Common myeloid progenitor, CD34-positive (primary cell): ENCODE measurements at regions not wholly inside any gene's neighbourhood (a gene's known extent, or its start where the extent isn't known, plus 50 kb on each side); places are given as distances from the start of the nearest gene placed in this dataset.
"Not testable (repeated sequence)": the region's sequence is repeated elsewhere in the genome, so short reads cannot be mapped to it uniquely, and the experiment has no call there.

Experiments
- CTCF ChIA-PET: fragments of 350-600 bp; sonication (Branson Sonifier 250); formaldehyde crosslinking; loops from one replicate; lab custom pipeline; 2021; ENCODE audit warnings: antibody characterized with exemption; lab: Charles Lee
- POLR2A ChIA-PET: fragments of 350-600 bp; sonication (Branson Sonifier 250); formaldehyde crosslinking; loops from one replicate; lab custom pipeline; 2021; ENCODE audit warnings: antibody characterized with exemption; lab: Charles Lee
- DNase-seq, 3 donors: peaks; one replicate each; pipeline versions ENCODE4 v3.0.0 to v3.0.0-alpha.2; 2013
- H3K27ac ChIP-seq, 2 experiments: 1 replicate in 1 of 2; 2 replicates in 1 of 2; pipeline ENCODE4 v1.7.0; 2013; ENCODE audit warnings: inconsistent platforms in 2 of 2, low read length in 2 of 2, mild to moderate bottlenecking in 2 of 2, low read depth in 1 of 2, moderate library complexity in 1 of 2; ENCODE audit not compliant: severe bottlenecking in 2 of 2, insufficient read depth in 1 of 2, poor library complexity in 1 of 2
- H3K27me3 ChIP-seq, 5 experiments: replicated peaks in 2 of 5; 1 replicate in 3 of 5; 2 replicates in 2 of 5; pipeline versions ENCODE4 v1.6.1 to v1.7.0; 2013; ENCODE audit warnings: low read length in 4 of 5, mild to moderate bottlenecking in 2 of 5, moderate library complexity in 2 of 5, inconsistent platforms in 1 of 5; ENCODE audit not compliant: insufficient read depth in 5 of 5, control insufficient read depth in 4 of 5
- H3K36me3 ChIP-seq, 4 experiments: 1 replicate in 2 of 4; 2 replicates in 2 of 4; pipeline versions ENCODE4 v1.6.1 to v1.7.0; 2013; ENCODE audit warnings: low read length in 3 of 4, control low read depth in 1 of 4, mild to moderate bottlenecking in 1 of 4; ENCODE audit not compliant: control insufficient read depth in 4 of 4, insufficient read depth in 4 of 4
- H3K4me1 ChIP-seq, 4 experiments: 1 replicate in 3 of 4; 2 replicates in 1 of 4; pipeline versions ENCODE4 v1.6.1 to v1.7.1; 2013; ENCODE audit warnings: low read length in 3 of 4, mild to moderate bottlenecking in 3 of 4, control low read depth in 1 of 4, inconsistent platforms in 1 of 4, moderate library complexity in 1 of 4; ENCODE audit not compliant: control insufficient read depth in 4 of 4, insufficient read depth in 4 of 4; ENCODE audit errors: control extremely low read depth in 1 of 4
- H3K4me3 ChIP-seq, 7 experiments: 1 replicate in 4 of 7; 2 replicates in 3 of 7; pipeline versions ENCODE4 v1.5.1 to v1.7.0; 2013; ENCODE audit warnings: mild to moderate bottlenecking in 7 of 7, low read length in 6 of 7, moderate library complexity in 6 of 7, inconsistent platforms in 2 of 7, low read depth in 2 of 7, control low read depth in 1 of 7; ENCODE audit not compliant: insufficient read depth in 4 of 7, control insufficient read depth in 1 of 7; ENCODE audit errors: extremely low read depth in 1 of 7
- H3K9me3 ChIP-seq, 5 experiments: 1 replicate in 4 of 5; 2 replicates in 1 of 5; pipeline versions ENCODE4 v1.6.1 to v1.7.1; 2013; ENCODE audit warnings: low read length in 4 of 5, mild to moderate bottlenecking in 2 of 5, inconsistent platforms in 1 of 5, low read depth in 1 of 5, moderate library complexity in 1 of 5; ENCODE audit not compliant: control insufficient read depth in 4 of 5, insufficient read depth in 2 of 5; ENCODE audit errors: control extremely low read depth in 1 of 5
- WGBS: methylation state at CpG from one replicate; pipeline ENCODE4 v1.1.5; 2013; ENCODE audit not compliant: insufficient coverage; 5-methylcytosine and 5-hydroxymethylcytosine counted together

- no CpG with 5 or more reads among the region's 1 CpG for WGBS
These were observed 88.7 kb upstream of the KCNMA1 start for GRCh38 chr10:77726301-77726700.

GRCh38 chr10:77724820-77725219 is 87.2 kb upstream of the KCNMA1 start:
- ChIA-PET CTCF (interaction anchor here (1.5 kb wide), 1 partner anchor 14 kb away, joined by 4 read pairs; no protein-coding TSS in a partner anchor), POLR2A (no interaction called here)
- Histone ChIP-seq H3K27ac (no peak overlapping the region), H3K27me3 (no peaks in the 10 kb centered on the region), H3K4me1 (no peaks in the 10 kb centered on the region), H3K9me3 (peaks cover 0 to 4% (median 0%) of the 10 kb centered on the region in 5 experiments), H3K36me3 (no peaks in the 10 kb centered on the region), H3K4me3 (no peak overlapping the region)
- no peak for DNase-seq
- WGBS, result 76% methylated on average over 2 of the region's 2 CpGs

More at GRCh38 chr10:77726301-77726700, 88.7 kb upstream of the KCNMA1 start:
- Histone ChIP-seq H3K9me3 (peaks cover 0 to 4% (median 0%) of the 10 kb centered on the region in 5 experiments), H3K27ac (no peak overlapping the region), H3K36me3 (no peaks in the 10 kb centered on the region), H3K4me3 (no peak overlapping the region), H3K4me1 (no peaks in the 10 kb centered on the region), H3K27me3 (peaks cover 0 to 5% (median 0%) of the 10 kb centered on the region in 5 experiments)
- no peak for DNase-seq
- ChIA-PET CTCF (interaction anchor here (0.7 kb wide), 1 partner anchor 453 kb away, joined by 3 read pairs; no protein-coding TSS in a partner anchor), POLR2A (no interaction called here)

GRCh38 chr10:77723376-77723775 is 85.8 kb upstream of the KCNMA1 start:
- Histone ChIP-seq H3K4me3 (no peak overlapping the region), H3K27ac (no peak overlapping the region), H3K27me3 (no peaks in the 10 kb centered on the region), H3K4me1 (no peaks in the 10 kb centered on the region), H3K36me3 (no peaks in the 10 kb centered on the region), H3K9me3 (peaks cover 0 to 4% (median 0%) of the 10 kb centered on the region in 5 experiments)
- CTCF ChIA-PET, result interaction anchor here (0.8 to 1.3 kb wide), 2 partner anchors 9 to 28 kb away, joined by 3 read pairs; no protein-coding TSS in a partner anchor
- DNase-seq, result no peak
- POLR2A ChIA-PET, result no interaction called here
- 80% methylated on average over 4 of the region's 5 CpGs for WGBS

GRCh38 chr10:77722956-77723355 is 85.3 kb upstream of the KCNMA1 start:
- POLR2A ChIA-PET, H3K27ac ChIP-seq, H3K27me3 ChIP-seq, H3K4me1 ChIP-seq, H3K4me3 ChIP-seq, H3K36me3 ChIP-seq, H3K9me3 ChIP-seq, DNase-seq: not testable (repeated sequence)
- CTCF ChIA-PET, result interaction anchor here (0.8 to 1.3 kb wide), 2 partner anchors 9 to 28 kb away, joined by 3 read pairs; no protein-coding TSS in a partner anchor
- WGBS, result 87% methylated on average over 3 of the region's 3 CpGs

- Histone ChIP-seq H3K27me3 (peaks cover 0 to 4% (median 0%) of the 10 kb centered on the region in 5 experiments), H3K9me3 (peaks cover 0 to 4% (median 0%) of the 10 kb centered on the region in 5 experiments), H3K4me1 (no peaks in the 10 kb centered on the region), H3K36me3 (no peaks in the 10 kb centered on the region), H3K4me3 (no peak overlapping the region), H3K27ac (no peak overlapping the region)
- WGBS, result 100% methylated on average over 3 of the region's 3 CpGs
- no peak for DNase-seq
- ChIA-PET CTCF (no interaction called here), POLR2A (no interaction called here)
These were observed 84.2 kb upstream of the KCNMA1 start for GRCh38 chr10:77721815-77722214.

- ChIA-PET CTCF (interaction anchor here (1.4 kb wide), 1 partner anchor 29 kb away, joined by 4 read pairs; no protein-coding TSS in a partner anchor), POLR2A (no interaction called here)
- Histone ChIP-seq H3K4me1 (no peaks in the 10 kb centered on the region), H3K9me3 (no peaks in the 10 kb centered on the region), H3K27ac (no peak overlapping the region), H3K27me3 (peaks cover 0 to 27% (median 4%) of the 10 kb centered on the region in 5 experiments), H3K4me3 (no peak overlapping the region), H3K36me3 (no peaks in the 10 kb centered on the region)
- 63% methylated on average over 2 of the region's 2 CpGs for WGBS
- no peak for DNase-seq
These were observed 81.3 kb upstream of the KCNMA1 start for GRCh38 chr10:77718957-77719356.

GRCh38 chr10:77718312-77718711 is 80.7 kb upstream of the KCNMA1 start:
- POLR2A ChIA-PET, H3K36me3 ChIP-seq, H3K4me3 ChIP-seq, DNase-seq, H3K4me1 ChIP-seq, H3K27ac ChIP-seq, H3K9me3 ChIP-seq: not testable (repeated sequence)
- CTCF ChIA-PET, result interaction anchor here (0.6 to 1.8 kb wide), 3 partner anchors 16 to 609 kb away, joined by 3 to 4 read pairs (median 4); no protein-coding TSS in a partner anchor
- H3K27me3 ChIP-seq, result peaks cover 0 to 34% (median 6%) of the 10 kb centered on the region in 5 experiments
- 79% methylated on average over 5 of the region's 6 CpGs for WGBS
